GM12878 (cell line): ENCODE measurements at regions not wholly inside any gene's neighbourhood (a gene's known extent, or its start where the extent isn't known, plus 50 kb on each side); places are given as distances from the start of the nearest gene placed in this dataset.

Source experiments
- ATAC-seq: fragments of 200-7000 bp; cut with Tn5 transposase; 3 replicates; pipeline ENCODE4 v1.9.1; 2020; ENCODE audit warnings: mild to moderate bottlenecking, moderate library complexity
- BruUV-seq: library from RNA; stranded (reverse); fragments of 400-500 nt; replicated peaks from 2 replicates; lab custom pipeline; 2021; lab: Mats Ljungman, UMichigan
- CTCF ChIA-PET: fragments of 300-600 bp; sonication (Branson Sonifier 250); formaldehyde crosslinking; extraction: SDS; loops from one replicate; lab custom pipeline; 2021; ENCODE audit warnings: inconsistent platforms; lab: Yijun Ruan, JAX
- POLR2A ChIA-PET: fragments of 350-600 bp; formaldehyde crosslinking; extraction: SDS; loops from one replicate; lab custom pipeline; 2021; ENCODE audit warnings: inconsistent platforms; lab: Charles Lee
- RAD21 ChIA-PET: fragments of 300-600 bp; sonication (Branson Sonifier 250); formaldehyde crosslinking; loops from one replicate; lab custom pipeline; 2023; ENCODE audit warnings: antibody characterized with exemption; ENCODE audit not compliant: unreplicated experiment; lab: Charles Lee
- SMC1A ChIA-PET: fragments of 300-600 bp; sonication (Branson Sonifier 250); formaldehyde crosslinking; loops from one replicate; lab custom pipeline; 2023; ENCODE audit not compliant: unreplicated experiment, uncharacterized antibody; lab: Charles Lee
- DNase-seq: peaks from one replicate; pipeline ENCODE4 v3.0.0-alpha.2; 2011; ENCODE audit warnings: low read depth, low spot score
- FAIRE-seq: peaks from 3 replicates; lab custom pipeline; 2011; peaks lifted over from hg19 to GRCh38; lab: Jason Lieb, UNC
- H2AFZ ChIP-seq: 2 replicates; pipeline ENCODE4 v1.6.0; 2011; ENCODE audit warnings: low read depth, low read length, control low read depth; ENCODE audit not compliant: control insufficient read depth
- H3K27ac ChIP-seq: 2 replicates; pipeline ENCODE4 v1.5.1; 2011; ENCODE audit warnings: control low read depth; ENCODE audit not compliant: control insufficient read depth, insufficient read depth
- H3K27me3 ChIP-seq, 2 experiments: replicated peaks in 1 of 2; 2 replicates each; pipeline versions ENCODE4 v1.6.0 to v1.6.1; 2011; ENCODE audit warnings: low read length in 1 of 2; ENCODE audit not compliant: control insufficient read depth in 2 of 2, insufficient read depth in 2 of 2
- H3K36me3 ChIP-seq, 2 experiments: 2 replicates each; pipeline ENCODE4 v1.5.1; 2011; ENCODE audit warnings: low read length in 1 of 2; ENCODE audit not compliant: control insufficient read depth in 2 of 2, insufficient read depth in 2 of 2
- H3K4me1 ChIP-seq: 2 replicates; pipeline ENCODE4 v1.6.1; 2011; ENCODE audit warnings: mild to moderate bottlenecking, low read length, moderate library complexity, mixed read lengths; ENCODE audit not compliant: control insufficient read depth, insufficient read depth
- H3K4me2 ChIP-seq: 2 replicates; pipeline ENCODE4 v1.6.0; 2011; ENCODE audit warnings: control low read depth; ENCODE audit not compliant: control insufficient read depth, insufficient read depth
- H3K4me3 ChIP-seq: fragments of 200-600 bp; sonication (generic); 2 replicates; pipeline ENCODE4 v1.5.1; 2016
- H3K79me2 ChIP-seq: 2 replicates; pipeline ENCODE4 v1.6.0; 2011; ENCODE audit warnings: low read length; ENCODE audit not compliant: control insufficient read depth, insufficient read depth
- H3K9ac ChIP-seq: 2 replicates; pipeline ENCODE4 v1.8.0; 2011; ENCODE audit warnings: low read length, control low read depth, mixed read lengths; ENCODE audit not compliant: control insufficient read depth, insufficient read depth
- H3K9me3 ChIP-seq: replicated peaks from 3 replicates; pipeline ENCODE4 v1.5.1; 2011; ENCODE audit warnings: mild to moderate bottlenecking, low read length; ENCODE audit not compliant: control insufficient read depth, insufficient read depth
- H4K20me1 ChIP-seq: 2 replicates; pipeline ENCODE4 v1.6.0; 2011; ENCODE audit not compliant: control insufficient read depth, insufficient read depth
- BHLHE40 ChIP-seq, 2 experiments: fragments of 450-650 bp in 1 of 2; IDR thresholded peaks; 2 replicates each; pipeline ENCODE4 v1.6.1; 2011 to 2017; ENCODE audit warnings: low read depth in 2 of 2, borderline replicate concordance in 1 of 2, improper control_type of control experiment in 1 of 2, low read length in 1 of 2, mild to moderate bottlenecking in 1 of 2
- CREB1 ChIP-seq: IDR thresholded peaks from 2 replicates; pipeline ENCODE4 v1.6.1; 2012; ENCODE audit warnings: low read depth, mild to moderate bottlenecking, inconsistent platforms
- MXI1 ChIP-seq: fragments of 150-350 bp; IDR thresholded peaks from 2 replicates; pipeline ENCODE4 v1.6.1; 2011; ENCODE audit warnings: low read depth, mild to moderate bottlenecking, inconsistent platforms, low read length, improper control_type of control experiment
- NBN ChIP-seq: fragments of 450-650 bp; IDR thresholded peaks from 2 replicates; pipeline ENCODE4 v1.6.1; 2016
- RELB ChIP-seq: fragments of 450-650 bp; IDR thresholded peaks from 2 replicates; pipeline ENCODE4 v1.6.1; 2017; ENCODE audit warnings: low read depth, mild to moderate bottlenecking, moderate library complexity
- SUZ12 ChIP-seq: fragments of 200-600 bp; sonication (generic); IDR thresholded peaks from one replicate; pipeline ENCODE4 v1.6.1; 2018; ENCODE audit warnings: antibody characterized with exemption, mild to moderate bottlenecking; ENCODE audit not compliant: unreplicated experiment
- ZNF217 ChIP-seq: fragments of 450-650 bp; IDR thresholded peaks from 2 replicates; pipeline ENCODE4 v1.6.1; 2017; ENCODE audit warnings: antibody characterized with exemption, mild to moderate bottlenecking
- ZNF622 ChIP-seq: fragments of 450-650 bp; IDR thresholded peaks from 2 replicates; pipeline ENCODE4 v1.6.1; 2017; ENCODE audit warnings: mild to moderate bottlenecking, inconsistent platforms
- WGBS: methylation state at CpG from one replicate; pipeline ENCODE4 v1.1.6; 2016; ENCODE audit warnings: low lambda C conversion rate; ENCODE audit not compliant: insufficient replicate concordance, insufficient coverage; ENCODE audit errors: missing lambda C conversion rate; 5-methylcytosine and 5-hydroxymethylcytosine counted together
- in situ Hi-C: fragments of 300-500 bp; cut with MboI; formaldehyde crosslinking; loops from 9 replicates; pipeline ENCODE4 v1.14.3; 2018; ENCODE audit warnings: mixed read lengths
- intact Hi-C: fragments of 100-400 bp; cut with micrococcal nuclease; formaldehyde crosslinking; loops from one replicate; pipeline ENCODE4 v1.14.2; 2022; ENCODE audit not compliant: unreplicated experiment

GRCh38 chr13:106381091-106381490 lies 154.4 kb downstream of the EFNB2 start:
- intact Hi-C loops: no loop called here
- ChIA-PET CTCF (no interaction called here), SMC1A (no interaction called here), POLR2A (no interaction called here), RAD21 (no interaction called here)
- no peaks in the 10 kb centered on the region for H3K79me2 ChIP-seq
- H3K4me1 ChIP-seq: no peaks in the 10 kb centered on the region
- no peak overlapping the region for H3K4me3 ChIP-seq
- no peak overlapping the region for H3K9ac ChIP-seq
- TF ChIP-seq NBN (no peak), RELB (no peak), SUZ12 (no peak), MXI1 (no peak), ZNF217 (no peak), BHLHE40 (IDR thresholded peaks at IDR 0.05; ENCODE audit: borderline replicate concordance in 1 of 2, low read depth in 2 of 2, low read length in 1 of 2) (no peak), CREB1 (no peak), ZNF622 (no peak)
- no peaks in the 10 kb centered on the region for H4K20me1 ChIP-seq
- no peak for FAIRE-seq
- BruUV-seq: no TSS peak
- no peaks in the 10 kb centered on the region for H3K27me3 ChIP-seq
- in situ Hi-C loops: no loop called here
- no peaks in the 10 kb centered on the region for H3K36me3 ChIP-seq
- H2AFZ ChIP-seq: no peak overlapping the region
- H3K4me2 ChIP-seq: no peak overlapping the region
- WGBS: 32% methylated on average over 4 of the region's 4 CpGs
- no peak for ATAC-seq
- H3K27ac ChIP-seq: no peak overlapping the region
- no peaks in the 10 kb centered on the region; the same call in 2 of the 3 replicates for H3K9me3 ChIP-seq
- DNase-seq: no peak
